Prostate gland (tissue), 2 donors: ENCODE measurements at regions not wholly inside any gene's neighbourhood (a gene's known extent, or its start where the extent isn't known, plus 50 kb on each side); places are given as distances from the start of the nearest gene placed in this dataset.

Experiments
- DNase-seq: peaks from one replicate; pipeline ENCODE4 v3.0.0-alpha.2; 2019; ENCODE audit warnings: low spot score
- H3K27ac ChIP-seq, 2 donors: fragments of 200-600 bp; sonication (generic); 2 replicates each; pipeline ENCODE4 v1.5.1; 2017 to 2019
- H3K27me3 ChIP-seq: fragments of 200-600 bp; sonication (generic); replicated peaks from 2 replicates; pipeline ENCODE4 v1.5.1; 2019; ENCODE audit not compliant: insufficient read depth
- H3K36me3 ChIP-seq, 2 donors: fragments of 200-600 bp; sonication (generic); 1 replicate in 1 of 2; 2 replicates in 1 of 2; pipeline versions ENCODE4 v1.5.1 to v1.8.1; 2017 to 2019
- H3K4me1 ChIP-seq: fragments of 200-600 bp; sonication (generic); replicated peaks from 2 replicates; pipeline ENCODE4 v1.5.1; 2019
- H3K4me3 ChIP-seq, 2 donors: fragments of 200-600 bp; sonication (generic); 2 replicates each; pipeline ENCODE4 v1.5.1; 2017 to 2019
- H3K9me3 ChIP-seq: fragments of 200-600 bp; sonication (generic); 2 replicates; pipeline ENCODE4 v1.5.1; 2017
- CTCF ChIP-seq, 4 experiments: fragments of 200-600 bp in 2 of 4; fragments of 450-650 bp in 2 of 4; sonication (generic) in 2 of 4; IDR thresholded peaks; 1 replicate in 3 of 4; 2 replicates in 1 of 4; pipeline ENCODE4 v1.5.1; 2016 to 2019; ENCODE audit warnings: antibody characterized with exemption in 4 of 4, mild to moderate bottlenecking in 2 of 4, moderate library complexity in 2 of 4
- POLR2A ChIP-seq: fragments of 450-650 bp; IDR thresholded peaks from one replicate; pipeline ENCODE4 v1.6.1; 2016; ENCODE audit warnings: antibody characterized with exemption, mild to moderate bottlenecking
- POLR2AphosphoS5 ChIP-seq: sonication (generic); formaldehyde crosslinking; IDR thresholded peaks from one replicate; pipeline ENCODE4 v1.6.1; 2017; ENCODE audit warnings: antibody characterized with exemption
- WGBS: methylation state at CpG from one replicate; pipeline ENCODE4 v1.1.5; 2018; 5-methylcytosine and 5-hydroxymethylcytosine counted together
- intact Hi-C: fragments of 100-400 bp; cut with DNase I; formaldehyde crosslinking; loops from one replicate; pipeline ENCODE4 v1.14.2; 2022

- 52% methylated on average over 17 of the region's 17 CpGs for WGBS
- no peak for DNase-seq
- no peak overlapping the region for H3K27ac ChIP-seq
- intact Hi-C loops = loop anchor here (5.0 kb wide), 2 partner anchors 67 to 352 kb away; partner anchors contain the start of gene CTBP2
- no peaks in the 10 kb centered on the region for H3K27me3 ChIP-seq
- H3K4me3 ChIP-seq = no peak overlapping the region
- no peaks in the 10 kb centered on the region for H3K9me3 ChIP-seq
- H3K36me3 ChIP-seq = no peaks in the 10 kb centered on the region
- no peak for TF ChIP-seq POLR2A
- no peak for TF ChIP-seq CTCF (IDR thresholded peaks at IDR 0.05)
- TF ChIP-seq POLR2AphosphoS5 = no peak
- H3K4me1 ChIP-seq = no peaks in the 10 kb centered on the region
These were observed 168.5 kb downstream of the TEX36 start for GRCh38 chr10:125514206-125515162.

GRCh38 chr10:125513429-125514182, 169.4 kb downstream of the TEX36 start:
- DNase-seq = no peak

GRCh38 chr10:125510998-125511397, 172.0 kb downstream of the TEX36 start:
- Histone ChIP-seq H3K9me3 (no peaks in the 10 kb centered on the region), H3K36me3 (no peaks in the 10 kb centered on the region), H3K27ac (no peak overlapping the region), H3K4me3 (no peak overlapping the region), H3K27me3 (no peaks in the 10 kb centered on the region), H3K4me1 (no peaks in the 10 kb centered on the region)
- 63% methylated on average over 9 of the region's 9 CpGs for WGBS
- DNase-seq = no peak
- intact Hi-C loops = loop anchor here (5.0 kb wide), 2 partner anchors 64 to 349 kb away; partner anchors contain the start of gene CTBP2
- TF ChIP-seq POLR2AphosphoS5 (no peak), POLR2A (no peak), CTCF (IDR thresholded peaks at IDR 0.05) (no peak)

More at GRCh38 chr10:125513429-125514182, 169.4 kb downstream of the TEX36 start:
- Histone ChIP-seq H3K27ac (no peak overlapping the region), H3K36me3 (no peaks in the 10 kb centered on the region), H3K4me3 (no peak overlapping the region), H3K9me3 (no peaks in the 10 kb centered on the region), H3K4me1 (no peaks in the 10 kb centered on the region), H3K27me3 (no peaks in the 10 kb centered on the region)
- 52% methylated on average over 11 of the region's 11 CpGs for WGBS
- intact Hi-C loops = loop anchor here (5.0 kb wide), 2 partner anchors 66 to 351 kb away; partner anchors contain the start of gene CTBP2
- TF ChIP-seq CTCF (IDR thresholded peaks at IDR 0.05) = no peak
- TF ChIP-seq POLR2AphosphoS5 = no peak
- no peak for TF ChIP-seq POLR2A

GRCh38 chr10:125505648-125506047, 177.3 kb downstream of the TEX36 start:
- no peak overlapping the region for H3K4me3 ChIP-seq
- H3K36me3 ChIP-seq = no peaks in the 10 kb centered on the region
- peaks cover 4% of the 10 kb centered on the region for H3K27me3 ChIP-seq
- no peaks in the 10 kb centered on the region for H3K4me1 ChIP-seq
- no peaks in the 10 kb centered on the region for H3K9me3 ChIP-seq
- no peak for DNase-seq
- WGBS = 83% methylated on average over 3 of the region's 3 CpGs
- no peak for TF ChIP-seq CTCF (IDR thresholded peaks at IDR 0.05)
- no peak overlapping the region for H3K27ac ChIP-seq
- intact Hi-C loops = no loop called here
